Neural cell (in vitro differentiated cells): ENCODE measurements at regions not wholly inside any gene's neighbourhood (a gene's known extent, or its start where the extent isn't known, plus 50 kb on each side); places are given as distances from the start of the nearest gene placed in this dataset.

Source experiments
- H2AFZ ChIP-seq: fragments of 200-600, 300-800 bp; sonication (generic), shearing (Covaris generic); 2 replicates; pipeline ENCODE4 v1.6.0; 2014; ENCODE audit warnings: low read depth, mild to moderate bottlenecking, antibody characterized with exemption, low read length, moderate library complexity
- H3F3A ChIP-seq: fragments of 200-600 bp; shearing (Covaris generic); 2 replicates; pipeline ENCODE4 v1.6.1; 2016; ENCODE audit warnings: mild to moderate bottlenecking, moderate library complexity, mixed read lengths, antibody characterized with exemption, low read length; ENCODE audit not compliant: insufficient read depth, poor library complexity, severe bottlenecking
- H3K27ac ChIP-seq: fragments of 200-600, 300-800 bp; sonication (generic), shearing (Covaris generic); 2 replicates; pipeline ENCODE4 v1.5.1; 2014; ENCODE audit warnings: mild to moderate bottlenecking, low read length, moderate library complexity
- H3K27me3 ChIP-seq: fragments of 300-800, 200-600 bp; sonication (generic), shearing (Covaris generic); 2 replicates; pipeline ENCODE4 v1.6.0; 2014; ENCODE audit warnings: mild to moderate bottlenecking, low read depth, low read length, moderate library complexity; ENCODE audit not compliant: insufficient read depth
- H3K36me3 ChIP-seq: fragments of 300-800, 200-600 bp; sonication (generic), shearing (Covaris generic); 2 replicates; pipeline ENCODE4 v1.5.1; 2014; ENCODE audit warnings: mild to moderate bottlenecking, antibody characterized with exemption, low read length, moderate library complexity; ENCODE audit not compliant: insufficient read depth
- H3K4me2 ChIP-seq: fragments of 300-800, 200-600 bp; sonication (generic), shearing (Covaris generic); 2 replicates; pipeline ENCODE4 v1.6.0; 2014; ENCODE audit warnings: mild to moderate bottlenecking, low read length
- H3K4me3 ChIP-seq: fragments of 300-800, 200-600 bp; sonication (generic), shearing (Covaris generic); 2 replicates; pipeline ENCODE4 v1.5.1; 2014; ENCODE audit warnings: mild to moderate bottlenecking, low read length, moderate library complexity
- H3K79me2 ChIP-seq: fragments of 200-600 bp; shearing (Covaris generic); replicated peaks from 2 replicates; pipeline ENCODE4 v1.6.0; 2014; ENCODE audit warnings: mild to moderate bottlenecking, low read length, moderate library complexity; ENCODE audit not compliant: insufficient read depth
- H3K9ac ChIP-seq: fragments of 300-800, 200-600 bp; sonication (generic), shearing (Covaris generic); 2 replicates; pipeline ENCODE4 v1.6.1; 2016; ENCODE audit warnings: mild to moderate bottlenecking, low read length, mixed read lengths
- H3K9me2 ChIP-seq: fragments of 200-600 bp; shearing (Covaris generic); 2 replicates; pipeline ENCODE4 v1.6.1; 2016; ENCODE audit warnings: mild to moderate bottlenecking, low read length, mixed read lengths; ENCODE audit not compliant: insufficient read depth
- H3K9me3 ChIP-seq: fragments of 200-600, 300-800 bp; sonication (generic), shearing (Covaris generic); 2 replicates; pipeline ENCODE4 v1.6.1; 2016; ENCODE audit warnings: mild to moderate bottlenecking, mixed run types, low read length, moderate library complexity, mixed read lengths
- H4K20me1 ChIP-seq: fragments of 200-600 bp; shearing (Covaris generic); 2 replicates; pipeline ENCODE4 v1.6.1; 2016; ENCODE audit warnings: mild to moderate bottlenecking, mixed run types; ENCODE audit not compliant: insufficient read depth
- EP300 ChIP-seq: fragments of 450-650 bp; conservative IDR thresholded peaks from 2 replicates; pipeline ENCODE4 v1.6.1; 2014; ENCODE audit warnings: antibody characterized with exemption, mild to moderate bottlenecking, moderate library complexity; ENCODE audit not compliant: poor library complexity, severe bottlenecking
- EZH2 ChIP-seq: fragments of 200-600, 300-800 bp; shearing (Covaris generic), sonication (generic); IDR thresholded peaks from 2 replicates; pipeline ENCODE4 v1.6.1; 2014; ENCODE audit warnings: antibody characterized with exemption, low read length, borderline replicate concordance, mild to moderate bottlenecking; ENCODE audit not compliant: insufficient read depth, poor library complexity, severe bottlenecking
- MXI1 ChIP-seq: fragments of 450-650 bp; conservative IDR thresholded peaks from 2 replicates; pipeline ENCODE4 v1.6.1; 2014; ENCODE audit warnings: antibody characterized with exemption, mild to moderate bottlenecking; ENCODE audit not compliant: poor library complexity, severe bottlenecking
- POLR2AphosphoS5 ChIP-seq: IDR thresholded peaks from 2 replicates; pipeline ENCODE4 v1.6.1; 2012
- RAD21 ChIP-seq: fragments of 450-650 bp; conservative IDR thresholded peaks from 2 replicates; pipeline ENCODE4 v1.6.1; 2014; ENCODE audit warnings: antibody characterized with exemption, mild to moderate bottlenecking, moderate library complexity
- REST ChIP-seq: IDR thresholded peaks from 2 replicates; pipeline ENCODE4 v1.6.1; 2012; ENCODE audit warnings: borderline replicate concordance
- SMC3 ChIP-seq: fragments of 450-650 bp; conservative IDR thresholded peaks from 2 replicates; pipeline ENCODE4 v1.6.1; 2014; ENCODE audit warnings: antibody characterized with exemption, mild to moderate bottlenecking, moderate library complexity; ENCODE audit not compliant: poor library complexity
- TAF1 ChIP-seq: IDR thresholded peaks from 2 replicates; pipeline ENCODE4 v1.6.1; 2012; ENCODE audit warnings: low read depth

GRCh38 chr6:10042280-10042679, 372.6 kb downstream of the TFAP2A start:
- H3K36me3 ChIP-seq, result no peaks in the 10 kb centered on the region
- no peak overlapping the region for H3K9ac ChIP-seq
- no peaks in the 10 kb centered on the region for H3K9me3 ChIP-seq
- H4K20me1 ChIP-seq, result no peaks in the 10 kb centered on the region
- no peak overlapping the region for H3K27ac ChIP-seq
- no peak overlapping the region for H2AFZ ChIP-seq
- TF ChIP-seq EP300 (no peak), POLR2AphosphoS5 (no peak), SMC3 (no peak), MXI1 (no peak), TAF1 (no peak), REST (no peak)
- H3K4me2 ChIP-seq, result no peak overlapping the region
- H3F3A ChIP-seq, result no peaks in the 10 kb centered on the region
- no peaks in the 10 kb centered on the region for H3K27me3 ChIP-seq
- no peaks in the 10 kb centered on the region for H3K79me2 ChIP-seq
- no peaks in the 10 kb centered on the region for H3K9me2 ChIP-seq
- H3K4me3 ChIP-seq, result no peak overlapping the region

GRCh38 chr6:10033223-10033829, 381.5 kb downstream of the TFAP2A start:
- TF ChIP-seq EP300 (no peak), RAD21 (no peak), POLR2AphosphoS5 (no peak), TAF1 (no peak)
- Histone ChIP-seq H3K9ac (no peak overlapping the region), H3K27me3 (no peaks in the 10 kb centered on the region), H3K4me3 (no peak overlapping the region), H3K36me3 (no peaks in the 10 kb centered on the region), H4K20me1 (no peaks in the 10 kb centered on the region), H2AFZ (no peak overlapping the region), H3K9me2 (no peaks in the 10 kb centered on the region), H3K79me2 (no peaks in the 10 kb centered on the region), H3K9me3 (no peaks in the 10 kb centered on the region), H3K4me2 (no peak overlapping the region), H3K27ac (no peak overlapping the region), H3F3A (no peaks in the 10 kb centered on the region)

GRCh38 chr6:10031617-10032016, 383.3 kb downstream of the TFAP2A start:
- Histone ChIP-seq H3K4me3 (no peak overlapping the region), H3K79me2 (no peaks in the 10 kb centered on the region), H2AFZ (no peak overlapping the region), H3K9me3 (no peaks in the 10 kb centered on the region), H3K36me3 (no peaks in the 10 kb centered on the region), H3K27me3 (no peaks in the 10 kb centered on the region), H3F3A (no peaks in the 10 kb centered on the region), H3K4me2 (no peak overlapping the region), H3K9me2 (no peaks in the 10 kb centered on the region), H3K9ac (no peak overlapping the region), H4K20me1 (no peaks in the 10 kb centered on the region), H3K27ac (no peak overlapping the region)
- TF ChIP-seq REST (no peak), TAF1 (no peak), EP300 (no peak), RAD21 (no peak), EZH2 (no peak), SMC3 (no peak)
